GM21360 (cell line): ENCODE measurements at regions not wholly inside any gene's neighbourhood (a gene's known extent, or its start where the extent isn't known, plus 50 kb on each side); places are given as distances from the start of the nearest gene placed in this dataset.
A peak's percentile ranks its signal among the peaks of the same experiment; 100 is the strongest.
"Not testable (repeated sequence)": the region's sequence is repeated elsewhere in the genome, so short reads cannot be mapped to it uniquely, and the experiment has no call there.

Experiments
- ATAC-seq: cut with Tn5 transposase; IDR thresholded peaks from one replicate; pipeline ENCODE4 v1.9.1; 2021; ENCODE audit warnings: mild to moderate bottlenecking, moderate library complexity; ENCODE audit not compliant: unreplicated experiment

GRCh38 chr1:184889166-184889565 lies 85.1 kb downstream of the NIBAN1 start:
- ATAC-seq, result no peak

GRCh38 chr1:184888505-184888904 lies 85.8 kb downstream of the NIBAN1 start:
- ATAC-seq, result no peak

- ATAC-seq, result no peak
Observed at GRCh38 chr1:184882957-184883815, 91.1 kb downstream of the NIBAN1 start.

- ATAC-seq, result no peak
Observed at GRCh38 chr1:184881941-184882913, 92.1 kb downstream of the NIBAN1 start.

- ATAC-seq, result no peak
Observed at GRCh38 chr1:184879876-184880557, 94.3 kb downstream of the NIBAN1 start.

- ATAC-seq, result no peak
Observed at GRCh38 chr1:184878602-184879001, 95.7 kb downstream of the NIBAN1 start.

GRCh38 chr1:184878002-184878401 lies 96.3 kb downstream of the NIBAN1 start:
- ATAC-seq, result no peak

GRCh38 chr1:184876015-184876414 lies 98.3 kb downstream of the NIBAN1 start:
- ATAC-seq, result not testable (repeated sequence)

- ATAC-seq, result no peak
Observed at GRCh38 chr1:184875218-184875617, 99.1 kb downstream of the NIBAN1 start.

- no peak for ATAC-seq
Observed at GRCh38 chr1:184870319-184870718, 104.0 kb downstream of the NIBAN1 start.

- no peak for ATAC-seq
Observed at GRCh38 chr1:184867866-184868689, 106.2 kb downstream of the NIBAN1 start.

GRCh38 chr1:184866991-184867788 lies 107.1 kb downstream of the NIBAN1 start:
- ATAC-seq, result peak; percentile 95

GRCh38 chr1:184866586-184866985 lies 107.7 kb downstream of the NIBAN1 start:
- ATAC-seq, result peak; percentile 6

GRCh38 chr1:184865831-184866230 lies 108.5 kb downstream of the NIBAN1 start:
- ATAC-seq, result no peak

GRCh38 chr1:184861755-184862336 lies 107.2 kb upstream of the EDEM3 start:
- ATAC-seq, result no peak

- no peak for ATAC-seq
Observed at GRCh38 chr1:184860985-184861754, 106.5 kb upstream of the EDEM3 start.

GRCh38 chr1:184860535-184860934 lies 105.9 kb upstream of the EDEM3 start:
- no peak for ATAC-seq

GRCh38 chr1:184859381-184860105 lies 104.9 kb upstream of the EDEM3 start:
- peak; percentile 50 for ATAC-seq
